ENCODE measurements at regions not wholly inside any gene's neighbourhood (a gene's known extent, or its start where the extent isn't known, plus 50 kb on each side); places are given as distances from the start of the nearest gene placed in this dataset.

GRCh38 chrX:134186362-134187121 is 50.4 kb upstream of the CCDC160 start:
- no peak for TF ChIP-seq CTCF (IDR thresholded peaks at IDR 0.05; ENCODE audit: borderline replicate concordance, insufficient read depth, low read depth, low read length)
- H3K4me3 ChIP-seq (ENCODE audit: low read depth, low read length) = no peak overlapping the region
